ENCODE measurements at regions not wholly inside any gene's neighbourhood (a gene's known extent, or its start where the extent isn't known, plus 50 kb on each side); places are given as distances from the start of the nearest gene placed in this dataset.

DNA sequence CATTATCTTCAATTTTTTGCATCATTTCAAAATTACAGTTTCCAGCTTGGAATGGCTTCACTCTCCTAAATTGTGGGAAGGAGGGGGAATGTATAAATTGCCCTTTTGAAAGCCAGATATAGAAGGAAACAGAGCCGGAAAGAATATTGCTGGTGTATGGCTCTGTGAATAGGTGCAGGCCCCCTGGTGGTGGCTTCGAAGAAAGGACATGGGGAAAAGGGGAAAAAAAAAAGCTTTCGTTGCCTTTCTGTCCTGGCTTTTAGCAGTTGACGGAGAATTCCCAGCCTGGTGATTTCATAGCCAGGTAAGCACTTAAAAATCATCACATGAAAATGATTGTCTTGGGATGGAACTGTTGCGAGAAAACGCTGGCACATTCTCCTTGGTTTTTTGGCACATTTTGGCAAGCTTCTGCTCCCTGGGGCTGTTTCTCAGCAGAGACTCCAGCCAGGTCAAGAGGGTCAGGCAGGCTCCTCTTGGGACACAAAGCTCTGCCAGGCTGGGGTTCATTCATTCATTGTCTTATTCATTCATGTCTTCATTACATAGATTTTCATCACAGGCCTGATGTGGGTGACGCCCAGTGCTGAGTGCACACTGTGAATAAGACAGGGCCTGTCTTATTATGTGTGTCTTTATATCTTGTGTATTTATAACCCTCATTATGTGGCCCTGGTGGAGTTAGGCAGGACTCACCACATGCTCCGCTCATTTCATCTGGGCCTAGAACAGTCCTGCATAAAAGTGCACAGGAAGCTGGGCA, 300.0 kb upstream of the TPM1 start:
- H2AFZ ChIP-seq (ENCODE audit: low read depth, low read length) = peak overlapping the region; percentile 51
- peak overlapping the region; percentile 29 for H3K4me2 ChIP-seq (ENCODE audit: low read length)
- peak overlapping the region; percentile 26 for H3K4me3 ChIP-seq (ENCODE audit: low read length)
- TF ChIP-seq, protein P1, sequence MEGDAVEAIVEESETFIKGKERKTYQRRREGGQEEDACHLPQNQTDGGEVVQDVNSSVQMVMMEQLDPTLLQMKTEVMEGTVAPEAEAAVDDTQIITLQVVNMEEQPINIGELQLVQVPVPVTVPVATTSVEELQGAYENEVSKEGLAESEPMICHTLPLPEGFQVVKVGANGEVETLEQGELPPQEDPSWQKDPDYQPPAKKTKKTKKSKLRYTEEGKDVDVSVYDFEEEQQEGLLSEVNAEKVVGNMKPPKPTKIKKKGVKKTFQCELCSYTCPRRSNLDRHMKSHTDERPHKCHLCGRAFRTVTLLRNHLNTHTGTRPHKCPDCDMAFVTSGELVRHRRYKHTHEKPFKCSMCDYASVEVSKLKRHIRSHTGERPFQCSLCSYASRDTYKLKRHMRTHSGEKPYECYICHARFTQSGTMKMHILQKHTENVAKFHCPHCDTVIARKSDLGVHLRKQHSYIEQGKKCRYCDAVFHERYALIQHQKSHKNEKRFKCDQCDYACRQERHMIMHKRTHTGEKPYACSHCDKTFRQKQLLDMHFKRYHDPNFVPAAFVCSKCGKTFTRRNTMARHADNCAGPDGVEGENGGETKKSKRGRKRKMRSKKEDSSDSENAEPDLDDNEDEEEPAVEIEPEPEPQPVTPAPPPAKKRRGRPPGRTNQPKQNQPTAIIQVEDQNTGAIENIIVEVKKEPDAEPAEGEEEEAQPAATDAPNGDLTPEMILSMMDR (IDR thresholded peaks at IDR 0.05; ENCODE audit: low read depth, low read length) = peak; percentile 84
- no peak for TF ChIP-seq EZH2phosphoT487 (IDR thresholded peaks at IDR 0.05; ENCODE audit: low read depth)
- no peaks in the 10 kb centered on the region for H3K79me2 ChIP-seq (ENCODE audit: low read length)
- no peaks in the 10 kb centered on the region for H3K27me3 ChIP-seq (ENCODE audit: low read depth, low read length)
- H3K4me1 ChIP-seq (ENCODE audit: low read length) = 0 out of 2 replicates have a peak, but pooled peaks cover 3% of the 10 kb centered on the region
- no peaks in the 10 kb centered on the region for H3K9me3 ChIP-seq (ENCODE audit: insufficient read depth, low read length)
- no peaks in the 10 kb centered on the region for H4K20me1 ChIP-seq (ENCODE audit: insufficient read depth, low read length)
- no peak overlapping the region for H3K9ac ChIP-seq (ENCODE audit: low read length)
- H3K27ac ChIP-seq (ENCODE audit: low read length) = no peak overlapping the region
- H3K36me3 ChIP-seq (replicated peaks; ENCODE audit: low read depth, low read length) = no peaks in the 10 kb centered on the region

DNA sequence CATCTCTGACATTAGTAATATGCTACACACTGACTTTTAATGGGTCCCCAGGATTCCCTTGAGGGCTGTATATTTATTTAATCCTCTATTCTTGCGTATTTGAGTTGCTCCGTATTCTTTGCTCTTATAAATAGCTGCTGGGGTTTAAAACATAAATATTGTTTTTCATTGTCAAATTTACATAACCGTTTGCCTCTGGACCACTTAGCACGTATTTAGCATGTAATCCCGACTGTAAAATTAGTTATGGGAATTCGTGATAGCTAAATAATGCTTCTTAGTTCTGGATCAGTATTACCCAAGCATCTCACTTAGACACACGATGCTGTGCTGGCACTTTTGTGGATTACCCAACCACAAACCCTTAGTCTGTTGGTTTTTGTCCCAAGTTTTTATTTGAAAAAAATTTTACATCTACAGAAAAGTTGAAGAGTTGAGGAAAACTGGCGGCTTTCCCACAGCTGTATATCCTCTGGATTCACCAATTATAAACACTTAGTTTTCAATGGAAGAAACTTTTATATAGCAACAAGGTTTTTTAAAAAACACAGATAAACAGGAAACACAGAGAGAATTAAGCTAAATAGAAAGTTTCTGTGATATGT, 296.8 kb upstream of the TPM1 start:
- TF ChIP-seq, protein P1 (IDR thresholded peaks at IDR 0.05; ENCODE audit: low read depth, low read length) = no peak
- no peaks in the 10 kb centered on the region for H3K79me2 ChIP-seq (ENCODE audit: low read length)
- H2AFZ ChIP-seq (ENCODE audit: low read depth, low read length) = no peak overlapping the region
- H3K4me2 ChIP-seq (ENCODE audit: low read length) = no peak overlapping the region
- H3K27ac ChIP-seq (ENCODE audit: low read length) = no peak overlapping the region
- no peaks in the 10 kb centered on the region for H3K27me3 ChIP-seq (ENCODE audit: low read depth, low read length)
- no peak overlapping the region for H3K4me3 ChIP-seq (ENCODE audit: low read length)
- no peaks in the 10 kb centered on the region for H3K36me3 ChIP-seq (replicated peaks; ENCODE audit: low read depth, low read length)
- H3K9ac ChIP-seq (ENCODE audit: low read length) = no peak overlapping the region
- H3K4me1 ChIP-seq (ENCODE audit: low read length) = peaks cover 10% of the 10 kb centered on the region; the same call in 1 of the 2 replicates
- H3K9me3 ChIP-seq (ENCODE audit: insufficient read depth, low read length) = no peaks in the 10 kb centered on the region
- H4K20me1 ChIP-seq (ENCODE audit: insufficient read depth, low read length) = no peaks in the 10 kb centered on the region

DNA sequence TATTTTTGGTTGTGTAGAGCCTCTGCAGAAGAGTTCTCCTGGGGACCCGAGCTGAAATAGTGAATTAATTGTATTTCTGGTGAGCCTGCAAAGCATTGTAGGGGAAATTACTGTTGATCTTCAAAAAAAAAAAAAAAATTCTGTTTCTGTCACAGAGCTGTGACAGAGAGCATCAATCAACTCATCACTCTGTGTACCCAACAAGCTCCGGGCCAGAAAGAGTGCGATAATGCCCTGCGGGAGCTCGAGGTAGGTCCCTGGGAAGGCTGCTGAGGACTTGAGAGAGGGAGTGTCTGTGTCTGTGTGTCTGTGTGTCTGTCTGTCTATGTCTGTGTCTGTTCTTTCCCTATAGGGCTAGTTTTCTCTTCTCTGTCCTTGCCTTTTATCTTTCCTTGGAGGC, 294.4 kb upstream of the TPM1 start:
- Histone ChIP-seq H4K20me1 (ENCODE audit: insufficient read depth, low read length) (no peaks in the 10 kb centered on the region), H3K27me3 (ENCODE audit: low read depth, low read length) (no peaks in the 10 kb centered on the region), H3K27ac (ENCODE audit: low read length) (no peak overlapping the region), H3K4me3 (ENCODE audit: low read length) (no peak overlapping the region), H3K79me2 (ENCODE audit: low read length) (no peaks in the 10 kb centered on the region), H3K36me3 (replicated peaks; ENCODE audit: low read depth, low read length) (no peaks in the 10 kb centered on the region), H3K4me2 (ENCODE audit: low read length) (no peak overlapping the region), H3K9me3 (ENCODE audit: insufficient read depth, low read length) (no peaks in the 10 kb centered on the region), H2AFZ (ENCODE audit: low read depth, low read length) (no peak overlapping the region), H3K4me1 (ENCODE audit: low read length) (peaks cover 8% of the 10 kb centered on the region; the same call in 1 of the 2 replicates), H3K9ac (ENCODE audit: low read length) (no peak overlapping the region)
- TF ChIP-seq EZH2phosphoT487 (IDR thresholded peaks at IDR 0.05; ENCODE audit: low read depth) = no peak
- TF ChIP-seq, protein P1 (IDR thresholded peaks at IDR 0.05; ENCODE audit: low read depth, low read length) = no peak

DNA sequence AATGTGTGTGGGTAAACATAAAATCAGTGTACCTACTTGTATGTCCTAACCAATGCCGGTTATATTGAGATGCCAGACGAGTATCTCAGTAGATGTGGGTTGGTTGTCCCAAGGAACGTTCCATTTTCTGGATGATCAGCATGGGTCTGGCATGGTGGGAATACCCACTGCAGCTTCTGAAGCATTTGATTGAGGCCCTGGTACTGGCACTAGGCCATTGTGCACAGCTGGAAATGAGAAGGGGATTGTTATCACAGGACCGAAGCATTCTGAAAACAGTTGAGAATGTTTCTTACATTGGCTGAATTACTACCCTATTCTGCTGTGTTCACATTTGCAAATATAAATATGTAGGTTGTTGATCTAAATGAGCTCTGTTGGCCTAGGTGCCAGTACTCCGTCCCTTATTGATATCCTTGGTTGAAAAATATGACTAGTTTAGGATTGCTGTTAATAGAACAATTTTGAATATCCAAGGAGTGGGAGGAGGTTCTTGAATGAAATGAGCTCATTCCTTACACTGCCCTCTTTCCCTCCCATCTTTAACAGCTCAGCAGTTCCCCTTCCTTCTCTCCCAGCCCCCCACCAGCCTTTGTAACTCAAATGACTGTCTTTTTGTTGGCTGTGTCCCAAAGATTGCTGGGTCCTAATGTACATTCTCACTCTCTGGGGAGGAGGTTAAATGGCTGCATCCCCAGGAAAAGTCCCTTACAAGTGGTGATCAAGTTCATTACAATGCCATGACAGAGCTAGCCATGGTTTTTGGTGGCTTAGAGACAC, 293.3 kb upstream of the TPM1 start:
- H3K4me1 ChIP-seq (ENCODE audit: low read length) = peaks cover 8% of the 10 kb centered on the region; the same call in 1 of the 2 replicates
- TF ChIP-seq EZH2phosphoT487 (IDR thresholded peaks at IDR 0.05; ENCODE audit: low read depth) = no peak
- TF ChIP-seq, protein P1 (IDR thresholded peaks at IDR 0.05; ENCODE audit: low read depth, low read length) = no peak
- no peaks in the 10 kb centered on the region for H3K9me3 ChIP-seq (ENCODE audit: insufficient read depth, low read length)
- no peak overlapping the region for H3K9ac ChIP-seq (ENCODE audit: low read length)
- H3K27ac ChIP-seq (ENCODE audit: low read length) = no peak overlapping the region
- no peak overlapping the region for H3K4me3 ChIP-seq (ENCODE audit: low read length)
- H3K36me3 ChIP-seq (replicated peaks; ENCODE audit: low read depth, low read length) = no peaks in the 10 kb centered on the region
- no peak overlapping the region for H2AFZ ChIP-seq (ENCODE audit: low read depth, low read length)
- no peak overlapping the region for H3K4me2 ChIP-seq (ENCODE audit: low read length)
- H3K27me3 ChIP-seq (ENCODE audit: low read depth, low read length) = no peaks in the 10 kb centered on the region
- H4K20me1 ChIP-seq (ENCODE audit: insufficient read depth, low read length) = no peaks in the 10 kb centered on the region
- H3K79me2 ChIP-seq (ENCODE audit: low read length) = no peaks in the 10 kb centered on the region

All from OCI-LY3 (cell line).